OCI-LY3 (cell line): ENCODE measurements at regions not wholly inside any gene's neighbourhood (a gene's known extent, or its start where the extent isn't known, plus 50 kb on each side); places are given as distances from the start of the nearest gene placed in this dataset.

Experiments used
- CTCF ChIP-seq: fragments of 200-600, 300-600 bp; sonication (generic); IDR thresholded peaks from 2 replicates; pipeline ENCODE4 v1.5.1; 2014; ENCODE audit warnings: antibody characterized with exemption, low read length, low read depth
- EZH2phosphoT487 ChIP-seq: fragments of 200-600 bp; shearing (Covaris generic); IDR thresholded peaks from 2 replicates; pipeline ENCODE4 v1.6.1; 2018; ENCODE audit warnings: antibody characterized with exemption, mixed run types, low read depth

DNA sequence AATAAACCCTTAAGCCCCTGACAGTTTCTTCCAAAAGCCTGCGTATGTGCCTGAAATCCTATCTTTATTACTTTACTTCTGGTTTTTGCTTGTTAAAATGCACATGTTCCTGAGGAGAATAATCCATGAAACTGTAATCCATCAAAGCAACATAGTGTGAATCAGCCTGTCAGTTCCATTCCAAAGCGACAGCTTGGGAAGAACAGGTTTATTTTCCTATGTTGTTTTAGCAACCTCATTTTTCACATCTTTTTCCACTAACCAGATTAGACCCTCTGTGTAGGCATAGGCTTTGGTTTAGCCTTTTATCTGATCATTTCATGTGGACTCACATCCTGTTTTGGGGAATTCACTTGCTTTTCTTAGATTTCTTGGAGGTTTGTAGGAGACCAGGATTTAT lies 988.0 kb downstream of the SQOR start:
- no peak for TF ChIP-seq EZH2phosphoT487
- TF ChIP-seq CTCF, result no peak
